Neural crest cell (in vitro differentiated cells): ENCODE measurements at regions not wholly inside any gene's neighbourhood (a gene's known extent, or its start where the extent isn't known, plus 50 kb on each side); places are given as distances from the start of the nearest gene placed in this dataset.
"Not testable (repeated sequence)": the region's sequence is repeated elsewhere in the genome, so short reads cannot be mapped to it uniquely, and the experiment has no call there.

Experiments used
- DNase-seq: peaks from one replicate; pipeline ENCODE4 v3.0.0; 2021; ENCODE audit warnings: low read depth, mixed read lengths, low spot score
- H3K27ac Mint-ChIP-seq: one replicate; pipeline ENCODE4 v1.8.0; 2021; ENCODE audit warnings: mild to moderate bottlenecking, mixed read lengths; ENCODE audit not compliant: unreplicated experiment
- H3K27me3 Mint-ChIP-seq: 2 replicates; pipeline ENCODE4 v1.8.0; 2021; ENCODE audit warnings: low read depth, mild to moderate bottlenecking, mixed read lengths
- H3K36me3 Mint-ChIP-seq: 2 replicates; pipeline ENCODE4 v1.8.0; 2021; ENCODE audit warnings: low read depth, mild to moderate bottlenecking, mixed read lengths
- H3K4me1 Mint-ChIP-seq: 2 replicates; pipeline ENCODE4 v1.8.0; 2021; ENCODE audit warnings: mixed read lengths
- H3K4me3 Mint-ChIP-seq: one replicate; pipeline ENCODE4 v1.8.0; 2021; ENCODE audit warnings: mild to moderate bottlenecking, mixed read lengths
- H3K9me3 Mint-ChIP-seq: 2 replicates; pipeline ENCODE4 v1.8.0; 2021; ENCODE audit warnings: mixed read lengths
- CTCF ChIP-seq: fragments of 200-600 bp; sonication (generic); conservative IDR thresholded peaks from 2 replicates; pipeline ENCODE4 v1.5.0; 2021; ENCODE audit warnings: antibody characterized with exemption, mild to moderate bottlenecking

GRCh38 chr20:25848222-25848621, 151.6 kb upstream of the ZNF337 start:
- no peak for TF ChIP-seq CTCF
- H3K4me3 Mint-ChIP-seq = no peak overlapping the region
- peaks cover 3% of the 10 kb centered on the region for H3K36me3 Mint-ChIP-seq
- H3K27ac Mint-ChIP-seq = no peak overlapping the region
- H3K27me3 Mint-ChIP-seq = no peaks in the 10 kb centered on the region
- H3K9me3 Mint-ChIP-seq = no peaks in the 10 kb centered on the region
- DNase-seq = no peak
- no peaks in the 10 kb centered on the region for H3K4me1 Mint-ChIP-seq

GRCh38 chr20:25844640-25845039, 148.0 kb upstream of the ZNF337 start:
- H3K36me3 Mint-ChIP-seq, H3K27me3 Mint-ChIP-seq, H3K4me1 Mint-ChIP-seq, DNase-seq, H3K4me3 Mint-ChIP-seq, H3K9me3 Mint-ChIP-seq, H3K27ac Mint-ChIP-seq: not testable (repeated sequence)

GRCh38 chr20:25813511-25813910, 116.9 kb upstream of the ZNF337 start:
- H3K4me3 Mint-ChIP-seq, H3K27me3 Mint-ChIP-seq: not testable (repeated sequence)

GRCh38 chr20:25798174-25798993, 101.7 kb upstream of the ZNF337 start:
- not testable (repeated sequence) for H3K27ac Mint-ChIP-seq, H3K4me1 Mint-ChIP-seq

More at GRCh38 chr20:25813511-25813910, 116.9 kb upstream of the ZNF337 start:
- not testable (repeated sequence) for H3K4me1 Mint-ChIP-seq, DNase-seq, H3K27ac Mint-ChIP-seq, H3K36me3 Mint-ChIP-seq, H3K9me3 Mint-ChIP-seq

GRCh38 chr20:25797062-25797461, 100.4 kb upstream of the ZNF337 start:
- not testable (repeated sequence) for H3K4me1 Mint-ChIP-seq, H3K9me3 Mint-ChIP-seq, H3K27me3 Mint-ChIP-seq, H3K4me3 Mint-ChIP-seq, DNase-seq, H3K36me3 Mint-ChIP-seq, H3K27ac Mint-ChIP-seq

More at GRCh38 chr20:25798174-25798993, 101.7 kb upstream of the ZNF337 start:
- not testable (repeated sequence) for H3K4me3 Mint-ChIP-seq, H3K9me3 Mint-ChIP-seq, H3K36me3 Mint-ChIP-seq, H3K27me3 Mint-ChIP-seq, DNase-seq

GRCh38 chr20:25777241-25777640, 80.6 kb upstream of the ZNF337 start:
- H3K4me3 Mint-ChIP-seq, H3K27ac Mint-ChIP-seq, H3K9me3 Mint-ChIP-seq, H3K36me3 Mint-ChIP-seq, H3K27me3 Mint-ChIP-seq, H3K4me1 Mint-ChIP-seq, DNase-seq: not testable (repeated sequence)

- DNase-seq, H3K4me3 Mint-ChIP-seq, H3K27me3 Mint-ChIP-seq, H3K9me3 Mint-ChIP-seq, H3K4me1 Mint-ChIP-seq, H3K27ac Mint-ChIP-seq, H3K36me3 Mint-ChIP-seq: not testable (repeated sequence)
These were observed 78.1 kb upstream of the ZNF337 start for GRCh38 chr20:25774711-25775110.

GRCh38 chr20:25774203-25774602, 77.5 kb upstream of the ZNF337 start:
- not testable (repeated sequence) for H3K4me1 Mint-ChIP-seq, H3K27me3 Mint-ChIP-seq, H3K36me3 Mint-ChIP-seq, DNase-seq, H3K9me3 Mint-ChIP-seq, H3K27ac Mint-ChIP-seq, H3K4me3 Mint-ChIP-seq

GRCh38 chr20:25772437-25772836, 75.8 kb upstream of the ZNF337 start:
- not testable (repeated sequence) for H3K9me3 Mint-ChIP-seq, H3K27me3 Mint-ChIP-seq, DNase-seq, H3K4me3 Mint-ChIP-seq, H3K27ac Mint-ChIP-seq, H3K36me3 Mint-ChIP-seq, H3K4me1 Mint-ChIP-seq

GRCh38 chr20:25771818-25772217, 75.2 kb upstream of the ZNF337 start:
- H3K36me3 Mint-ChIP-seq, H3K4me1 Mint-ChIP-seq, H3K27me3 Mint-ChIP-seq, DNase-seq, H3K4me3 Mint-ChIP-seq, H3K9me3 Mint-ChIP-seq, H3K27ac Mint-ChIP-seq: not testable (repeated sequence)
